Hepatocyte (in vitro differentiated cells): ENCODE measurements at regions not wholly inside any gene's neighbourhood (a gene's known extent, or its start where the extent isn't known, plus 50 kb on each side); places are given as distances from the start of the nearest gene placed in this dataset.

Source experiments
- CTCF ChIP-seq: fragments of 200-600 bp; sonication (generic); IDR thresholded peaks from 2 replicates; pipeline ENCODE4 v1.5.1; 2016; ENCODE audit warnings: antibody characterized with exemption, mild to moderate bottlenecking; ENCODE audit not compliant: poor library complexity
- EZH2 ChIP-seq: fragments of 200-600 bp; sonication (generic); IDR thresholded peaks from 2 replicates; pipeline ENCODE4 v1.6.1; 2016; ENCODE audit warnings: antibody characterized with exemption, mild to moderate bottlenecking, borderline replicate concordance

GRCh38 chr13:111484141-111484925 is 163.9 kb downstream of the TEX29 start:
- TF ChIP-seq CTCF (no peak), EZH2 (no peak)
